Right lobe of liver (tissue), 4 donors: ENCODE measurements at regions not wholly inside any gene's neighbourhood (a gene's known extent, or its start where the extent isn't known, plus 50 kb on each side); places are given as distances from the start of the nearest gene placed in this dataset.

Experiments used
- CTCF ChIP-seq, 4 donors: fragments of 200-600 bp in 3 of 4; fragments of 450-650 bp in 1 of 4; IDR thresholded peaks; one replicate each; pipeline versions ENCODE4 v1.5.1 to v1.8.0; 2016 to 2022; ENCODE audit warnings: antibody characterized with exemption in 4 of 4, mild to moderate bottlenecking in 2 of 4
- POLR2A ChIP-seq: fragments of 450-650 bp; IDR thresholded peaks from one replicate; pipeline ENCODE4 v1.6.1; 2017; ENCODE audit warnings: antibody characterized with exemption, mild to moderate bottlenecking
- donor health status: DM: no; HTN: no; CAD: no.
- donor health status: DM: no; HTN: no; CAD: no.
- donor health status: DM: no; HTN: yes; CAD: no.

- no peak for TF ChIP-seq POLR2A
- TF ChIP-seq CTCF (IDR thresholded peaks at IDR 0.05) = no peak
Observed at GRCh38 chr16:62977876-62978275, 941.6 kb upstream of the CDH8 start.
